ENCODE measurements at regions not wholly inside any gene's neighbourhood (a gene's known extent, or its start where the extent isn't known, plus 50 kb on each side); places are given as distances from the start of the nearest gene placed in this dataset.

DNA sequence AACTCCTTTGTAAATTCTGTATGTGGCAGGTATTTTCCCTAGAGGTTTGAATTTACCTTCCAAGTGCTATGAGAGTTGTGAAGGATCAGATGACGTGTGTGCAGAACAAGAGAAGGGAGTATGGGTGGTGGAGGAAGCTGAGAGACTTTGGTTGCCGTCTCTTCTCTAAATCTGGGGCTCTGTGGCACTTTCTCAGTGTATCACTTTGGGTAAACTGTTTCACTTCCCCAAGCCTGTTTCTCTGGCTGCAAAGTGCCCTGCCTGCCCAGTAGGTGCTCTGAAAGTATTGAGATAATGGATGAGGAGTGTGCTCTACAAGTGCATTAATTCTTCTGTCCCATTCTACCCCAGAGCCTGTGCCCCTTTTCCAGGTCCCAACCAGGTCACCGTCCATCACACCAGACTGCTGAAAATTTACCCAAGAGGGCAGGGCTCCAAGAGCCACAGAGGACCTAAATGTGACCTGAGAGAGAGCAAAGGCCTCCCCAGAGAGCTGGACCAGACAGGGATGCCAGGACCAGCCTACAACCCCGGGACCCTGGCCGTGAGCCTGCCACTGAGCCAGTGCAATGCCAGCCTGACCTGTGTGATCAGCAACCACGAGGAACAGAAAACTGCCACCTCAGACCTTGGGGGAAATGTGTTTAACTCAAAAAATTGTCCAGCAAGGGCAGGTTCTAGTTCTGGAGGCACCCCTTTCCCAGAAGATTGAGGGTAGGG, 131.6 kb upstream of the ETV3 start:
- H3K4me1 Mint-ChIP-seq = no peaks in the 10 kb centered on the region
- H3K27me3 Mint-ChIP-seq (ENCODE audit: low read depth) = peaks cover 5% of the 10 kb centered on the region
- no peaks in the 10 kb centered on the region for H3K9me3 Mint-ChIP-seq
- DNase-seq (ENCODE audit: low spot score) = no peak
- POLR2A ChIA-PET = no interaction called here
- H3K36me3 Mint-ChIP-seq = no peaks in the 10 kb centered on the region
- TF ChIP-seq SOX15 (CRISPR knock-in tag; IDR thresholded peaks at IDR 0.05) (no peak), ZNF416 (CRISPR knock-in tag; IDR thresholded peaks at IDR 0.05) (no peak)
- CTCF ChIA-PET = no interaction called here
- H3K27ac Mint-ChIP-seq = no peak overlapping the region
- no peak overlapping the region for H3K4me3 Mint-ChIP-seq
- ATAC-seq = no peak

DNA sequence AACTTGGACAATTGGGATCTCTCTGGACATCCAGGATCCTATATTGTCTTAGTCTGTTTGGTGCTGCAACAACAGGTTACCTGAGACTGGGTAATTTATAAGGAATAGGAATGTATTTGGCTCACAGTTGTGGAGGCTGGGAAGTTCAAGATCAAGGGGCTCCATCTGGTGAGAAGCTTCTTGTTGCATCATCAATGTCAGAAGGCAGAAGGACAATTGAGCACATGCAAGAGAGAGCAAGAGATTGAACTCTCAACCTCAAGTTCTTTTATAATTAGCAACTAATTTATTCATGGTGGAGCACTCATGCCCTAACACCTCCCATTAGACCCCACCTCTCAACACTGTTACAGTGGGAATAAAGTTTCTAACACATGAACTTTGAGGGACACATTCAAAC, 124.7 kb upstream of the ETV3 start:
- CTCF ChIA-PET = no interaction called here
- ATAC-seq = no peak
- peaks cover 12% of the 10 kb centered on the region for H3K9me3 Mint-ChIP-seq

More for the DNA sequence above, 124.7 kb upstream of the ETV3 start:
- H3K4me1 Mint-ChIP-seq = no peaks in the 10 kb centered on the region
- H3K4me3 Mint-ChIP-seq = no peak overlapping the region
- POLR2A ChIA-PET = no interaction called here
- DNase-seq (ENCODE audit: low spot score) = no peak
- no peaks in the 10 kb centered on the region for H3K36me3 Mint-ChIP-seq
- peaks cover 5% of the 10 kb centered on the region; the same call in 1 of the 2 replicates for H3K27me3 Mint-ChIP-seq (ENCODE audit: low read depth)
- H3K27ac Mint-ChIP-seq = no peak overlapping the region
- TF ChIP-seq OVOL2 (CRISPR knock-in tag; IDR thresholded peaks at IDR 0.05; ENCODE audit: borderline replicate concordance) = no peak
- TF ChIP-seq IRF2 (CRISPR knock-in tag; IDR thresholded peaks at IDR 0.05; ENCODE audit: borderline replicate concordance, low read depth) = no peak
- TF ChIP-seq, protein P1, sequence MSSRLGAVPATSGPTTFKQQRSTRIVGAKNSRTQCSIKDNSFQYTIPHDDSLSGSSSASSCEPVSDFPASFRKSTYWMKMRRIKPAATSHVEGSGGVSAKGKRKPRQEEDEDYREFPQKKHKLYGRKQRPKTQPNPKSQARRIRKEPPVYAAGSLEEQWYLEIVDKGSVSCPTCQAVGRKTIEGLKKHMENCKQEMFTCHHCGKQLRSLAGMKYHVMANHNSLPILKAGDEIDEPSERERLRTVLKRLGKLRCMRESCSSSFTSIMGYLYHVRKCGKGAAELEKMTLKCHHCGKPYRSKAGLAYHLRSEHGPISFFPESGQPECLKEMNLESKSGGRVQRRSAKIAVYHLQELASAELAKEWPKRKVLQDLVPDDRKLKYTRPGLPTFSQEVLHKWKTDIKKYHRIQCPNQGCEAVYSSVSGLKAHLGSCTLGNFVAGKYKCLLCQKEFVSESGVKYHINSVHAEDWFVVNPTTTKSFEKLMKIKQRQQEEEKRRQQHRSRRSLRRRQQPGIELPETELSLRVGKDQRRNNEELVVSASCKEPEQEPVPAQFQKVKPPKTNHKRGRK (CRISPR knock-in tag; IDR thresholded peaks at IDR 0.05; ENCODE audit: borderline replicate concordance) = no peak
- no peak for TF ChIP-seq ZBTB21 (CRISPR knock-in tag; IDR thresholded peaks at IDR 0.05; ENCODE audit: borderline replicate concordance)
- no peak for TF ChIP-seq ZNF121 (CRISPR knock-in tag; IDR thresholded peaks at IDR 0.05)
- TF ChIP-seq, protein P2, sequence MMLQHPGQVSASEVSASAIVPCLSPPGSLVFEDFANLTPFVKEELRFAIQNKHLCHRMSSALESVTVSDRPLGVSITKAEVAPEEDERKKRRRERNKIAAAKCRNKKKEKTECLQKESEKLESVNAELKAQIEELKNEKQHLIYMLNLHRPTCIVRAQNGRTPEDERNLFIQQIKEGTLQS (CRISPR knock-in tag; conservative IDR thresholded peaks at IDR 0.05) = no peak
- TF ChIP-seq, protein P3, sequence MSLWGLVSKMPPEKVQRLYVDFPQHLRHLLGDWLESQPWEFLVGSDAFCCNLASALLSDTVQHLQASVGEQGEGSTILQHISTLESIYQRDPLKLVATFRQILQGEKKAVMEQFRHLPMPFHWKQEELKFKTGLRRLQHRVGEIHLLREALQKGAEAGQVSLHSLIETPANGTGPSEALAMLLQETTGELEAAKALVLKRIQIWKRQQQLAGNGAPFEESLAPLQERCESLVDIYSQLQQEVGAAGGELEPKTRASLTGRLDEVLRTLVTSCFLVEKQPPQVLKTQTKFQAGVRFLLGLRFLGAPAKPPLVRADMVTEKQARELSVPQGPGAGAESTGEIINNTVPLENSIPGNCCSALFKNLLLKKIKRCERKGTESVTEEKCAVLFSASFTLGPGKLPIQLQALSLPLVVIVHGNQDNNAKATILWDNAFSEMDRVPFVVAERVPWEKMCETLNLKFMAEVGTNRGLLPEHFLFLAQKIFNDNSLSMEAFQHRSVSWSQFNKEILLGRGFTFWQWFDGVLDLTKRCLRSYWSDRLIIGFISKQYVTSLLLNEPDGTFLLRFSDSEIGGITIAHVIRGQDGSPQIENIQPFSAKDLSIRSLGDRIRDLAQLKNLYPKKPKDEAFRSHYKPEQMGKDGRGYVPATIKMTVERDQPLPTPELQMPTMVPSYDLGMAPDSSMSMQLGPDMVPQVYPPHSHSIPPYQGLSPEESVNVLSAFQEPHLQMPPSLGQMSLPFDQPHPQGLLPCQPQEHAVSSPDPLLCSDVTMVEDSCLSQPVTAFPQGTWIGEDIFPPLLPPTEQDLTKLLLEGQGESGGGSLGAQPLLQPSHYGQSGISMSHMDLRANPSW (CRISPR knock-in tag; conservative IDR thresholded peaks at IDR 0.05; ENCODE audit: low read depth) = no peak
- TF ChIP-seq, protein P4, sequence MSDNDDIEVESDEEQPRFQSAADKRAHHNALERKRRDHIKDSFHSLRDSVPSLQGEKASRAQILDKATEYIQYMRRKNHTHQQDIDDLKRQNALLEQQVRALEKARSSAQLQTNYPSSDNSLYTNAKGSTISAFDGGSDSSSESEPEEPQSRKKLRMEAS (CRISPR knock-in tag; IDR thresholded peaks at IDR 0.05) = no peak
- TF ChIP-seq GABPB1 (CRISPR knock-in tag; IDR thresholded peaks at IDR 0.05) = no peak
- no peak for TF ChIP-seq GRHL2 (CRISPR knock-in tag; IDR thresholded peaks at IDR 0.05; ENCODE audit: insufficient replicate concordance, severe bottlenecking)
- TF ChIP-seq, protein P5, sequence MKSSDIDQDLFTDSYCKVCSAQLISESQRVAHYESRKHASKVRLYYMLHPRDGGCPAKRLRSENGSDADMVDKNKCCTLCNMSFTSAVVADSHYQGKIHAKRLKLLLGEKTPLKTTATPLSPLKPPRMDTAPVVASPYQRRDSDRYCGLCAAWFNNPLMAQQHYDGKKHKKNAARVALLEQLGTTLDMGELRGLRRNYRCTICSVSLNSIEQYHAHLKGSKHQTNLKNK (CRISPR knock-in tag; IDR thresholded peaks at IDR 0.05) = no peak
- TF ChIP-seq ZNF416 (CRISPR knock-in tag; IDR thresholded peaks at IDR 0.05) = no peak
- TF ChIP-seq RELA (CRISPR knock-in tag; IDR thresholded peaks at IDR 0.05; ENCODE audit: borderline replicate concordance) = no peak
- TF ChIP-seq, protein P6, sequence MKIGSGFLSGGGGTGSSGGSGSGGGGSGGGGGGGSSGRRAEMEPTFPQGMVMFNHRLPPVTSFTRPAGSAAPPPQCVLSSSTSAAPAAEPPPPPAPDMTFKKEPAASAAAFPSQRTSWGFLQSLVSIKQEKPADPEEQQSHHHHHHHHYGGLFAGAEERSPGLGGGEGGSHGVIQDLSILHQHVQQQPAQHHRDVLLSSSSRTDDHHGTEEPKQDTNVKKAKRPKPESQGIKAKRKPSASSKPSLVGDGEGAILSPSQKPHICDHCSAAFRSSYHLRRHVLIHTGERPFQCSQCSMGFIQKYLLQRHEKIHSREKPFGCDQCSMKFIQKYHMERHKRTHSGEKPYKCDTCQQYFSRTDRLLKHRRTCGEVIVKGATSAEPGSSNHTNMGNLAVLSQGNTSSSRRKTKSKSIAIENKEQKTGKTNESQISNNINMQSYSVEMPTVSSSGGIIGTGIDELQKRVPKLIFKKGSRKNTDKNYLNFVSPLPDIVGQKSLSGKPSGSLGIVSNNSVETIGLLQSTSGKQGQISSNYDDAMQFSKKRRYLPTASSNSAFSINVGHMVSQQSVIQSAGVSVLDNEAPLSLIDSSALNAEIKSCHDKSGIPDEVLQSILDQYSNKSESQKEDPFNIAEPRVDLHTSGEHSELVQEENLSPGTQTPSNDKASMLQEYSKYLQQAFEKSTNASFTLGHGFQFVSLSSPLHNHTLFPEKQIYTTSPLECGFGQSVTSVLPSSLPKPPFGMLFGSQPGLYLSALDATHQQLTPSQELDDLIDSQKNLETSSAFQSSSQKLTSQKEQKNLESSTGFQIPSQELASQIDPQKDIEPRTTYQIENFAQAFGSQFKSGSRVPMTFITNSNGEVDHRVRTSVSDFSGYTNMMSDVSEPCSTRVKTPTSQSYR (CRISPR knock-in tag; IDR thresholded peaks at IDR 0.05) = no peak
- no peak for TF ChIP-seq ETV6 (CRISPR knock-in tag; IDR thresholded peaks at IDR 0.05)
- TF ChIP-seq ZNF671 (CRISPR knock-in tag; IDR thresholded peaks at IDR 0.05) = no peak

Measured in WTC11 (cell line).